NCI-H2107 treated with DMSO at 0.1 percent for 48 hours (cell line): ENCODE measurements at regions not wholly inside any gene's neighbourhood (a gene's known extent, or its start where the extent isn't known, plus 50 kb on each side); places are given as distances from the start of the nearest gene placed in this dataset.

Experiments used
- DNase-seq: peaks from one replicate; lab custom pipeline; 2025; ENCODE audit not compliant: unreplicated experiment; lab: John Stamatoyannopoulos, UW

- DNase-seq: no peak
These were observed 50.5 kb upstream of the HSPA12A start for GRCh38 chr10:116792817-116793216.

GRCh38 chr10:116796469-116796868 lies 52.8 kb upstream of the ENO4 start:
- DNase-seq: no peak

GRCh38 chr10:116796910-116797513 lies 52.3 kb upstream of the ENO4 start:
- peak; percentile 8 for DNase-seq

- no peak for DNase-seq
These were observed 50.4 kb upstream of the ENO4 start for GRCh38 chr10:116798859-116799258.
